ENCODE measurements at regions not wholly inside any gene's neighbourhood (a gene's known extent, or its start where the extent isn't known, plus 50 kb on each side); places are given as distances from the start of the nearest gene placed in this dataset.

DNA sequence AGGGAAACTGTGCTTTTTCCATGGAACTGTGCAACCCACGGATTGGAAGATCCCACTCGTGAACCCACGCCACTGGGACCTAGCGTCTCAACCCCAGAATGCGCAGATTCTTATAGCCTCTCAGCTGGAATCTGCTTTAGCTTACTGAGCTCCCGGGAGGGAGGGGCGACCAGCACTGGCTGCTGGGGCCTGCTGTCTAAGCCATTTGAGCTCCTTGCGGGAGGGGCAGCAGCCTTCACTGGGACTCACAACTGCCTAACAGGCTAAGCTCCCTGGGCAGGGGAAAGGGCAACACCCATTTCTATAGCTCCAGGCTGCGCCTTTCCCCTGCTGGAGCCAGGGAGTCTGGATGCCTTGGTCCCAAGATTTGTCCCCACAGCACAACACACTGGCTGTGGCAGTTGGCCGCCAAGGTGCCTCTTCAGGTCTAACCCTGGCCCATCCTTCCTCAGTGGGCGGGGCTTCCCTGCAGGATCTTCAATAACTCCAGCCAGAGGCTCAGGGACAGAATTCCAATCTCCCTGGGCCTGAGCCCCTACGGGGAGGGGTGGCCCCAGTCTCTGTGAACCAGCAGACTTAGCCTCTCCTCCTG, 451.7 kb upstream of the PITX2 start:
- TF ChIP-seq POLR2A (IDR thresholded peaks at IDR 0.05; ENCODE audit: low read length) (no peak), REST (IDR thresholded peaks at IDR 0.05) (no peak), CTCF (IDR thresholded peaks at IDR 0.05) (no peak), MAZ (IDR thresholded peaks at IDR 0.05; ENCODE audit: borderline replicate concordance, low read depth, low read length) (no peak)
